ENCODE measurements at regions not wholly inside any gene's neighbourhood (a gene's known extent, or its start where the extent isn't known, plus 50 kb on each side); places are given as distances from the start of the nearest gene placed in this dataset.

DNA sequence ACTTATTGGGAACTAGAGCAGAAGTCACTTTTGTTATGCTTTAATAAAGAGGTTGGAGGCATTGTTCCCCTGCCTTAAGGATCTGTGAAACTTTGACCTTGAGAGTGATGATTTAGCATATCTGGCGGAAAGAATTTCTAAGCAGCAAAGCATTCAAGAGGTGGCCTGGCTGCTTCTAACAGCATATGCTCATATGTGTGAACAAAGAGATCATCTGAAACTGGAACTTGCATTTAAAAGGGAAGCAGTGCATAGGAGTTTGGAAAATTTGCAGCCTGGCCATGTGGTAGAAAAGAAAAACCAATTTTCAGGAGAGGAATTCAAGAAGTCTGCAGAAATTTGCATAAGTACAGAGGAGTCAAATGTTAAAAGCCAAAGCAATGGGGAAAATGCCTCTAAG is 56.4 kb upstream of the GOLIM4 start:
- no peak for DNase-seq (ENCODE audit: low read depth)
